ENCODE measurements at regions not wholly inside any gene's neighbourhood (a gene's known extent, or its start where the extent isn't known, plus 50 kb on each side); places are given as distances from the start of the nearest gene placed in this dataset.

DNA sequence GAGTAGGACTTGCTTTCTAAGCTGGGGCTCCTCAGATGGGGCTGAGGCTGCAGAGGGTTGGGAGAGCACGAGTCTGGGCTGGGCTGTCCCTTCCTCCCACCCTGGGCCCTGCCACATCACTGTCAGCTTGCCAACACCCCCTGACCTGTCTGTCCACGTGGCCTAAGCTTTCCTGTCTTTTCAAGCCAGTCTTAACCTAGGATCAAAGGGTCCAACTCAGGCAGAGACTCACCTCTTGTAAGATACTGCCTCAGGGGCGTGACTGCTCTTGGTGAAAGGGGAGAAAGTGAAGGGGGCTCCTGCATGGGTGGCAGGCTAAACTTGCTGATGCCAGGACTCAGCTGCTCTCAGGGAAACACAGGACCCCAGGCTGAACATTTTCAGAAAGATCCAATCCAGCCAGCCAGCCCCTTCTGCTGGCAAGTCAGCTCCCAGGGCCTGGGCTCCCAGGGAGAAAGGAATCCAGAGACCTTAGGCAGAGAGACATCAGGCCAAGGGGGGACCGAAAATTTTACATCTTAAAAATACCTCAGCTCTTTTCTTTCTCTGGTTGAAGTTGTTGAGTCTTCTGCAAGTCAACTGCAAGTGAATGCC is 144.2 kb upstream of the ID2 start:
- H3K4me3 ChIP-seq, result no peak overlapping the region
- H3K79me2 ChIP-seq (ENCODE audit: insufficient read depth), result no peaks in the 10 kb centered on the region
- WGBS, 2 experiments (ENCODE audit: low coverage in 1 of 2, low lambda C conversion rate in 2 of 2, missing lambda C conversion rate in 2 of 2), result 77 to 78% methylated on average over 4 of the region's 4 CpGs
- no peak overlapping the region for H3K27ac ChIP-seq
- H3K36me3 ChIP-seq (ENCODE audit: low read depth), result no peaks in the 10 kb centered on the region
- H2AFZ ChIP-seq, result no peak overlapping the region
- H3K9ac ChIP-seq, result no peak overlapping the region
- no peak overlapping the region for H3K4me2 ChIP-seq (ENCODE audit: unreplicated experiment)
- no peaks in the 10 kb centered on the region for H3K9me3 ChIP-seq (ENCODE audit: low read depth)
- in situ Hi-C loops (cut with MboI), result no loop called here
- H3K4me1 ChIP-seq (ENCODE audit: insufficient read depth), result peaks cover 24% of the 10 kb centered on the region
- no peak for TF ChIP-seq EZH2phosphoT487 (IDR thresholded peaks at IDR 0.05; ENCODE audit: insufficient read depth, low read depth)
- no peak for TF ChIP-seq EZH2 (IDR thresholded peaks at IDR 0.05; ENCODE audit: insufficient read depth, poor library complexity, severe bottlenecking)
- H4K20me1 ChIP-seq (ENCODE audit: insufficient read depth), result no peaks in the 10 kb centered on the region
- no peak for DNase-seq
- no peaks in the 10 kb centered on the region for H3K27me3 ChIP-seq (replicated peaks; ENCODE audit: insufficient read depth)
- no peaks in the 10 kb centered on the region for H3F3A ChIP-seq (ENCODE audit: insufficient read depth)
- no peaks in the 10 kb centered on the region for H3K9me2 ChIP-seq (ENCODE audit: insufficient read depth)

DNA sequence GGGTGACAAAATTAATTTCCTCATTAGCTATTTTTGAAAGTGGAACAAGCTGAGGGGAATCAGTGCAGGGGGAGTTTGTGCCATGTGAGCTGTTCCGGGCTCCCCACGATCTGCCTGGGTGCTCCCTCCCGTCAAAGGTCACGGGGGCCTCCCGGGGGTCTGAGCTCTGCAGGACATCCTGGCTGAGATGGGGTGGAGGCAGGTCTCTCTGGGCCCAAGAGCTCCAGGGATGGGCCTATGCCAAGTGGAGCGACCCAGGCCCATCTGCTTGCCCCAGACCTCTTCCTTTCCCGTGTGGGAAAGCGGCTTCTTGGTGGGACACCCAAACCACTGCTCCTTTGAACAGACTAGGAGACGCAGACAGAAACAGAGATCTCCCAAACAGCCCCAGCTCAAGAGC is 143.3 kb upstream of the ID2 start:
- Histone ChIP-seq H3K9me2 (ENCODE audit: insufficient read depth) (no peaks in the 10 kb centered on the region), H3K4me1 (ENCODE audit: insufficient read depth) (peaks cover 30% of the 10 kb centered on the region), H3K9ac (no peak overlapping the region), H3K4me3 (no peak overlapping the region), H3K4me2 (ENCODE audit: unreplicated experiment) (no peak overlapping the region), H3F3A (ENCODE audit: insufficient read depth) (peaks cover 7% of the 10 kb centered on the region; the same call in 1 of the 2 replicates), H3K9me3 (ENCODE audit: low read depth) (no peaks in the 10 kb centered on the region), H4K20me1 (ENCODE audit: insufficient read depth) (no peaks in the 10 kb centered on the region), H2AFZ (no peak overlapping the region), H3K79me2 (ENCODE audit: insufficient read depth) (no peaks in the 10 kb centered on the region), H3K27ac (no peak overlapping the region), H3K27me3 (replicated peaks; ENCODE audit: insufficient read depth) (no peaks in the 10 kb centered on the region), H3K36me3 (ENCODE audit: low read depth) (no peaks in the 10 kb centered on the region)
- TF ChIP-seq EZH2phosphoT487 (IDR thresholded peaks at IDR 0.05; ENCODE audit: insufficient read depth, low read depth) (no peak), EZH2 (IDR thresholded peaks at IDR 0.05; ENCODE audit: insufficient read depth, poor library complexity, severe bottlenecking) (no peak)
- DNase-seq, result no peak
- in situ Hi-C loops (cut with MboI), result no loop called here
- WGBS, 2 experiments (ENCODE audit: low coverage in 1 of 2, low lambda C conversion rate in 2 of 2, missing lambda C conversion rate in 2 of 2), result 87 to 92% methylated on average over 9 of the region's 9 CpGs

DNA sequence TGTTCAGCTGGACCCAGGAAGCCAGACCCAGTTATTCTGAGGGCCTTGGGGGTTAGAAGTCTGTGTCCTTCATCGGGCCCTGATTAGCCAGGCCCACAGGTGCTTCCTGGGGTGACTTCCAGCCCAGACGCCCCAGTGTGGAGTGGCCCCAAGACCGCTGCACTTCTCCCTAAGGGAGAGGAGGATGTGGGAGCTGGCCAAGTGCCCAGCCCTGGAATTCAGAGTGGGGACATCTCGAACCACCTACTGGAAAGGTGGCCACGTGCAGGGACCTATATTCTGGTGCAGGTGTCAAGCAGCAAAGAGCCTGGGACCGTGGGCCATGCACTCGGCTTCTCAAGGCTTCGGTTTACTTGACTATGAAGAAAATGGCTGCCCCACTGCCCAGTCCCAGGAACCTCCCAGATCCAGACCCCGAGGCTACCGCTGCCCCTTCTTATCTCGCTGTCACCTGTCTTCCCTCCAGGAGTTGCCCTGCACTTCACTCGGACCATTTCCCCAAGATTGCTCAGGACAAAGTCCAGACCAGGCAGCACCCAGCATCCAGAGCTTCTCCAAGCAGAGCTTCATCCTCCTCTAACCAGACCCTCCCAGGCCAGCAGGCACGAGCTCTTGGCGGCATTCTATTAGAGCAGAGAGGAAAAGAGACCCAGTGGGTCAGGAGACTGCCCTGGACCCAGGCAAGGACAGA is 142.8 kb upstream of the ID2 start:
- 92 to 95% methylated on average over 14 of the region's 14 CpGs for WGBS, 2 experiments (ENCODE audit: low coverage in 1 of 2, low lambda C conversion rate in 2 of 2, missing lambda C conversion rate in 2 of 2)
- Histone ChIP-seq H3K27ac (no peak overlapping the region), H3F3A (ENCODE audit: insufficient read depth) (peaks cover 11% of the 10 kb centered on the region), H3K27me3 (replicated peaks; ENCODE audit: insufficient read depth) (no peaks in the 10 kb centered on the region), H3K9me2 (ENCODE audit: insufficient read depth) (no peaks in the 10 kb centered on the region), H3K79me2 (ENCODE audit: insufficient read depth) (no peaks in the 10 kb centered on the region), H3K9ac (no peak overlapping the region), H3K36me3 (ENCODE audit: low read depth) (no peaks in the 10 kb centered on the region), H4K20me1 (ENCODE audit: insufficient read depth) (no peaks in the 10 kb centered on the region), H3K9me3 (ENCODE audit: low read depth) (no peaks in the 10 kb centered on the region), H2AFZ (no peak overlapping the region), H3K4me2 (ENCODE audit: unreplicated experiment) (no peak overlapping the region), H3K4me3 (no peak overlapping the region), H3K4me1 (ENCODE audit: insufficient read depth) (peaks cover 34% of the 10 kb centered on the region)
- DNase-seq, result no peak
- in situ Hi-C loops (cut with MboI), result no loop called here
- TF ChIP-seq EZH2phosphoT487 (IDR thresholded peaks at IDR 0.05; ENCODE audit: insufficient read depth, low read depth) (no peak), EZH2 (IDR thresholded peaks at IDR 0.05; ENCODE audit: insufficient read depth, poor library complexity, severe bottlenecking) (no peak)

DNA sequence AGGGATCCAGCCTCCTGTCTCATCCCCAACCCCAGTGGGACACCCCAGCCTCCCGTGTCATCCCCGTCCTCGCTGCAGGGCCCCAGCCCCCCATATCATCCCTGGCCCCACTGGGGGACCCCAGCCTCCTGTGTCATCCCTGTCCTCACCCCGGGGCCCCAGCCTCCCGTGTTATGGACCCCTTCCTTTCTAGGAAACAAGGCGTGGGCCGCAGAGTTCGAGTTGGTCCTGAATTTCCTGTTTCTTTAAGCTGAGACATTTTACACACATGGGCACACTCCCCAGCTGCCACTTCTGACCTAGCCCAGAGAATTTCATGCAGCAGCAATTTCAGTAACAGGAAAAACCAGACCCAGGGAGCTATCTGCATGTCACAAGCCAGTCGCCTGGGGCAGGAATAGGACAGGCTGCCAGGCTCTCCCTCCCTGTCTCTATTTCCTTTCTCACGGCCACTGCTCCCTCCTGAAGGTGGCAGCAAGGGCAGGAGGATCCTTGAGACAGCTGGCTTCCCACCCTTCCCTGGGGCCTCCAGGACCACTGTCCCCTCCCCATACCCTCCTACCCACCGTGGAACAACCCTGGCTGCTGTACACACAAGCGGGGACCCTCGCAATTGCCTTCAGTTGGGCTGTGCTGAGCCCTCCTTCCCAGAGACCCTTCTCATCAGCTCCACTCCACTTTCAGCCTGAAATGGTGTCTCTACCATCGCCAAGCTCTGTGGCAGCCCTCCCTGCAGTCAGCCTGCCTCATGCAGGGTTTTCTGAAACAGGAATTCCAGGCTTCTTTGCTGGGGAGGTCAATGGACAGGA is 141.9 kb upstream of the ID2 start:
- Histone ChIP-seq H3K9ac (no peak overlapping the region), H3K79me2 (ENCODE audit: insufficient read depth) (no peaks in the 10 kb centered on the region), H3K36me3 (ENCODE audit: low read depth) (no peaks in the 10 kb centered on the region), H3K4me2 (ENCODE audit: unreplicated experiment) (no peak overlapping the region), H3K4me1 (ENCODE audit: insufficient read depth) (peaks cover 41% of the 10 kb centered on the region), H3K27ac (no peak overlapping the region), H3K9me3 (ENCODE audit: low read depth) (no peaks in the 10 kb centered on the region), H3K9me2 (ENCODE audit: insufficient read depth) (no peaks in the 10 kb centered on the region), H2AFZ (no peak overlapping the region), H3K27me3 (replicated peaks; ENCODE audit: insufficient read depth) (no peaks in the 10 kb centered on the region), H4K20me1 (ENCODE audit: insufficient read depth) (no peaks in the 10 kb centered on the region), H3K4me3 (no peak overlapping the region), H3F3A (ENCODE audit: insufficient read depth) (peaks cover 18% of the 10 kb centered on the region)
- in situ Hi-C loops (cut with MboI), result no loop called here
- WGBS, 2 experiments (ENCODE audit: low coverage in 1 of 2, low lambda C conversion rate in 2 of 2, missing lambda C conversion rate in 2 of 2), result 86 to 91% methylated on average over 11 to 14 of the region's 14 CpGs
- no peak for DNase-seq
- TF ChIP-seq EZH2 (IDR thresholded peaks at IDR 0.05; ENCODE audit: insufficient read depth, poor library complexity, severe bottlenecking) (no peak), EZH2phosphoT487 (IDR thresholded peaks at IDR 0.05; ENCODE audit: insufficient read depth, low read depth) (no peak)

Measured in GM23248 (cell line).